GM18511 (cell line): ENCODE measurements at regions not wholly inside any gene's neighbourhood (a gene's known extent, or its start where the extent isn't known, plus 50 kb on each side); places are given as distances from the start of the nearest gene placed in this dataset.
"Not testable (repeated sequence)": the region's sequence is repeated elsewhere in the genome, so short reads cannot be mapped to it uniquely, and the experiment has no call there.

ENCODE experiments used
- ATAC-seq: cut with Tn5 transposase; IDR thresholded peaks from one replicate; pipeline ENCODE4 v1.9.1; 2021; ENCODE audit warnings: mild to moderate bottlenecking, moderate library complexity; ENCODE audit not compliant: unreplicated experiment

- no peak for ATAC-seq
Observed at GRCh38 chr2:122808286-122808969, 1053.0 kb downstream of the TSN start.

GRCh38 chr2:122812214-122812613 lies 1056.8 kb downstream of the TSN start:
- not testable (repeated sequence) for ATAC-seq

GRCh38 chr2:122815120-122815519 lies 1059.7 kb downstream of the TSN start:
- no peak for ATAC-seq

GRCh38 chr2:122816803-122817202 lies 1061.4 kb downstream of the TSN start:
- ATAC-seq: no peak

GRCh38 chr2:122822319-122822718 lies 1066.9 kb downstream of the TSN start:
- no peak for ATAC-seq

GRCh38 chr2:122830157-122830556 lies 1074.7 kb downstream of the TSN start:
- ATAC-seq: no peak

GRCh38 chr2:122831649-122832048 lies 1076.2 kb downstream of the TSN start:
- no peak for ATAC-seq

- ATAC-seq: no peak
Observed at GRCh38 chr2:122843503-122843902, 1088.1 kb downstream of the TSN start.

- no peak for ATAC-seq
Observed at GRCh38 chr2:122851161-122851560, 1095.7 kb downstream of the TSN start.

GRCh38 chr2:122851972-122852531 lies 1096.6 kb downstream of the TSN start:
- ATAC-seq: no peak

- ATAC-seq: no peak
Observed at GRCh38 chr2:122856696-122857095, 1101.2 kb downstream of the TSN start.

GRCh38 chr2:122858075-122858702 lies 1102.7 kb downstream of the TSN start:
- ATAC-seq: no peak

GRCh38 chr2:122858813-122859212 lies 1103.4 kb downstream of the TSN start:
- ATAC-seq: no peak

- no peak for ATAC-seq
Observed at GRCh38 chr2:122859260-122859659, 1103.8 kb downstream of the TSN start.

- peak; percentile 87 for ATAC-seq
Observed at GRCh38 chr2:122863532-122863931, 1108.1 kb downstream of the TSN start.

GRCh38 chr2:122864728-122865127 lies 1109.3 kb downstream of the TSN start:
- no peak for ATAC-seq

- peak; percentile 50 for ATAC-seq
Observed at GRCh38 chr2:122866095-122866494, 1110.6 kb downstream of the TSN start.

GRCh38 chr2:122867941-122868340 lies 1112.5 kb downstream of the TSN start:
- ATAC-seq: no peak

GRCh38 chr2:122868646-122869275 lies 1113.3 kb downstream of the TSN start:
- ATAC-seq: no peak

GRCh38 chr2:122873951-122874350 lies 1118.5 kb downstream of the TSN start:
- ATAC-seq: no peak

GRCh38 chr2:122875091-122875865 lies 1119.8 kb downstream of the TSN start:
- no peak for ATAC-seq
